Gastrocnemius medialis (tissue), 4 donors: ENCODE measurements at regions not wholly inside any gene's neighbourhood (a gene's known extent, or its start where the extent isn't known, plus 50 kb on each side); places are given as distances from the start of the nearest gene placed in this dataset.

Source experiments
- ATAC-seq, 2 donors: fragments of 150-250 bp; one replicate each; pipeline ENCODE4 v1.9.1; 2016
- DNase-seq, 2 donors: peaks; one replicate each; pipeline ENCODE4 v3.0.0-alpha.2; 2019
- H3K27ac ChIP-seq, 4 donors: fragments of 200-600 bp; sonication (generic); 1 replicate in 1 of 4; 2 replicates in 3 of 4; pipeline ENCODE4 v1.5.1; 2016 to 2018; ENCODE audit warnings: mild to moderate bottlenecking in 2 of 4, moderate library complexity in 1 of 4
- H3K27me3 ChIP-seq, 3 donors: fragments of 200-600 bp; sonication (generic) in 2 of 3; 1 replicate in 1 of 3; 2 replicates in 2 of 3; pipeline versions ENCODE4 v1.5.1 to v1.6.0; 2016 to 2019; ENCODE audit warnings: mild to moderate bottlenecking in 1 of 3, moderate library complexity in 1 of 3
- H3K36me3 ChIP-seq, 2 donors: fragments of 200-600 bp; sonication (generic) in 1 of 2; one replicate each; pipeline ENCODE4 v1.5.1; 2017 to 2018
- H3K4me1 ChIP-seq, 2 donors: fragments of 200-600 bp; sonication (generic) in 1 of 2; one replicate each; pipeline ENCODE4 v1.5.1; 2016 to 2017; ENCODE audit warnings: mild to moderate bottlenecking in 2 of 2
- H3K4me3 ChIP-seq, 4 donors: fragments of 200-600 bp; sonication (generic) in 3 of 4; 1 replicate in 1 of 4; 2 replicates in 3 of 4; pipeline ENCODE4 v1.5.1; 2016 to 2019; ENCODE audit warnings: mild to moderate bottlenecking in 2 of 4
- H3K9me3 ChIP-seq, 3 donors: fragments of 200-600 bp; sonication (generic) in 2 of 3; 1 replicate in 1 of 3; 2 replicates in 2 of 3; pipeline ENCODE4 v1.5.1; 2016 to 2019
- POLR2A ChIP-seq, 2 donors: fragments of 450-650 bp; IDR thresholded peaks; one replicate each; pipeline ENCODE4 v1.6.1; 2017; ENCODE audit warnings: antibody characterized with exemption in 2 of 2, mild to moderate bottlenecking in 2 of 2, moderate library complexity in 2 of 2
- in situ Hi-C, 4 donors: fragments of 200-750 bp; cut with MboI; loops; one replicate each; pipeline versions ENCODE4 v1.15.0 to v1.8.0; 2017; ENCODE audit warnings: low sequenced_read_pairs in 4 of 4
- intact Hi-C: fragments of 100-400 bp; cut with DNase I; formaldehyde crosslinking; loops from one replicate; pipeline ENCODE4 v1.15.1; 2023; ENCODE audit warnings: low total_unique reads
- TF ChIP-seq, protein P1 (sequence below), 5 experiments: fragments of 450-650 bp in 3 of 5; fragments of 200-600 bp in 2 of 5; sonication (generic) in 2 of 5; IDR thresholded peaks in 4 of 5; conservative IDR thresholded peaks in 1 of 5; 1 replicate in 4 of 5; 2 replicates in 1 of 5; pipeline ENCODE4 v1.5.1; 2016 to 2019; ENCODE audit warnings: antibody characterized with exemption in 5 of 5, mild to moderate bottlenecking in 3 of 5, moderate library complexity in 3 of 5

DNA sequence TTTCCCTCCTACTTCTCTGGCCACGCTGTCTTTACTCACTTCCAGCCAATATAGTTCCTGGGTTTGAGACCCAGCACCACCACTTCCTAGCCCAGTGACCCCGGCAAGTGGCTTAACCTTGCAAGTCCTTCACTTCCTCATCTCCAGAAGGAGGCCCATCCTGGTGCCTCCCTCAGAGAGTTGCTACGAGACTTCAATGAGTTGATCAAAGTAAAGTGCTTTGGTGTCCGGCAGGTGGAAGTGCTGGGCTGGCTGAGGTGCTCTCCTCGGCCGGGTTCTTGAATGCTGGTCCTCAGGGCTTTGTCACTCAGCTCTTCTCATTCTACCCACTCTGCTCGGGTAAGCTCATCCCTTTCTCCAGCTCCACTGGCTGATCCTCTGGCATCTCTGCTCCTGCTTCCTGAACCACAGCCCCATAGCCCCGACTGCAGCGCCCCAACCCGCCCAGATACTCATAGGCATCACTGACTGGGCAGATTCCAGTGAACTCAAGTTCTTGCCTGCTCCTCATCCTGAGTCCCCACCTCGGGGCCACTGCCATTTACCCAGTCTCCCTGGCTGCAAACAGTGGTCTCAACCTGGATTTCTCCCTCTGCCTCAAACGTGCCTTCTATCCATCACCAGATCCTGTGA lies 75.8 kb upstream of the WNT4 start:
- DNase-seq (no peak), ATAC-seq (no peak)
- Histone ChIP-seq H3K27ac (no peak overlapping the region), H3K36me3 (no peaks in the 10 kb centered on the region), H3K4me3 (no peak overlapping the region), H3K4me1 (no peaks in the 10 kb centered on the region), H3K27me3 (peaks cover 6 to 8% (median 8%) of the 10 kb centered on the region in 3 donors), H3K9me3 (no peaks in the 10 kb centered on the region)
- in situ Hi-C loops (no loop called here), intact Hi-C loops (no loop called here)
- TF ChIP-seq, protein P1, sequence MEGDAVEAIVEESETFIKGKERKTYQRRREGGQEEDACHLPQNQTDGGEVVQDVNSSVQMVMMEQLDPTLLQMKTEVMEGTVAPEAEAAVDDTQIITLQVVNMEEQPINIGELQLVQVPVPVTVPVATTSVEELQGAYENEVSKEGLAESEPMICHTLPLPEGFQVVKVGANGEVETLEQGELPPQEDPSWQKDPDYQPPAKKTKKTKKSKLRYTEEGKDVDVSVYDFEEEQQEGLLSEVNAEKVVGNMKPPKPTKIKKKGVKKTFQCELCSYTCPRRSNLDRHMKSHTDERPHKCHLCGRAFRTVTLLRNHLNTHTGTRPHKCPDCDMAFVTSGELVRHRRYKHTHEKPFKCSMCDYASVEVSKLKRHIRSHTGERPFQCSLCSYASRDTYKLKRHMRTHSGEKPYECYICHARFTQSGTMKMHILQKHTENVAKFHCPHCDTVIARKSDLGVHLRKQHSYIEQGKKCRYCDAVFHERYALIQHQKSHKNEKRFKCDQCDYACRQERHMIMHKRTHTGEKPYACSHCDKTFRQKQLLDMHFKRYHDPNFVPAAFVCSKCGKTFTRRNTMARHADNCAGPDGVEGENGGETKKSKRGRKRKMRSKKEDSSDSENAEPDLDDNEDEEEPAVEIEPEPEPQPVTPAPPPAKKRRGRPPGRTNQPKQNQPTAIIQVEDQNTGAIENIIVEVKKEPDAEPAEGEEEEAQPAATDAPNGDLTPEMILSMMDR (IDR thresholded peaks at IDR 0.05 in 4 of 5, conservative IDR thresholded peaks at IDR 0.05 in 1 of 5): no peak

DNA sequence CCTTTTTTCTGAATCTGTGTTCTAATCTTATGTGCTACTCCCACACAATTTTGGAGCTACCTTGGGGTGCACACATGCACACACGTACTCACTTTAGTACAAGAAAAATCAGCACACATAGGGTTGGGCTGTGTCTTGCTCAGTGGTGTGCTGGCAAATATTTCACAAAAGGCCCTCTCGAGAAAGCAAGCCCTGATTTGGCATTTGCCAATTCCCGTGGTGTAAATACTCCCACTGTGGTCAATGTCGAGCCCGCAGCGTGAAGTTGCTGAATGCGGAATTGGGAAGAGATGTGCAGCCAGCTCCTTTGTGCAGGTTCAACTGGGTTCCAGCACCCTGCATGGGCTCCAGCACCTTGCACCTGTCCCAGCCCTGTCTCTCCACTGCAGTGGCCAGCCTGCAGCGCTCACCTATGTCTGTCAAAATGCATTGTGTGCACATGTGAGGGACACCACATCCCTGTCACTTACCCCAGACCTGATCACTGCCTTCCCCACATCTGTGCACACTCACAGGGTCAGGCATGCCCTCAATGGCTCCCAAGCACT lies 78.4 kb upstream of the WNT4 start:
- peaks cover 6 to 14% (median 8%) of the 10 kb centered on the region in 3 donors for H3K27me3 ChIP-seq
- ATAC-seq: no peak
- in situ Hi-C loops: no loop called here
- H3K4me3 ChIP-seq: no peak overlapping the region
- intact Hi-C loops: no loop called here
- H3K36me3 ChIP-seq: no peaks in the 10 kb centered on the region
- no peak for TF ChIP-seq POLR2A (IDR thresholded peaks at IDR 0.05)
- TF ChIP-seq, protein P1 (IDR thresholded peaks at IDR 0.05 in 4 of 5, conservative IDR thresholded peaks at IDR 0.05 in 1 of 5): no peak
- H3K9me3 ChIP-seq: no peaks in the 10 kb centered on the region
- no peak for DNase-seq
- no peak overlapping the region for H3K27ac ChIP-seq
- no peaks in the 10 kb centered on the region for H3K4me1 ChIP-seq

DNA sequence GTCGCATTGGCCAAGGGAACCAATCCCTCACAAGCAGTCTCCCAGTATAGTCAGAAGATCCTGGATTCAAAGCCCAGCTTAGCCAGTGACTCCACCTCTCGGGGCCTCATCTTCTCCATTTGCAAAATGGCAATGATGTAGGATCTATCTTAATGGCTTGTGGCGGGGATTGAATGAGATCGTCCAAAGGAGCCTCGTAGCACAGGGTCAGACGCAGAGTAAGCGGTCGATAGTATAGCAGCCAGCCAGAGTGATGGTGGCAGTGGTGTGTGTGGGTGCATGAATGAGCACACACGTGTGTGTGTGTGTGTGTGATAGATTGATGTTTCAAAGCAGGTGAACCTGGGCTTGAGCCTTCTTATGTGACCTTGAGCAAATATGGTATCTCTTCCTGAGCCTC lies 79.8 kb upstream of the WNT4 start:
- Histone ChIP-seq H3K9me3 (no peaks in the 10 kb centered on the region), H3K27ac (no peak overlapping the region), H3K4me3 (no peak overlapping the region), H3K27me3 (peaks cover 6 to 14% (median 8%) of the 10 kb centered on the region in 3 donors), H3K4me1 (no peaks in the 10 kb centered on the region), H3K36me3 (no peaks in the 10 kb centered on the region)
- TF ChIP-seq, protein P1 (IDR thresholded peaks at IDR 0.05 in 4 of 5, conservative IDR thresholded peaks at IDR 0.05 in 1 of 5): no peak
- TF ChIP-seq POLR2A (IDR thresholded peaks at IDR 0.05): no peak
- ATAC-seq: no peak
- in situ Hi-C loops (no loop called here), intact Hi-C loops (no loop called here)
- no peak for DNase-seq

DNA sequence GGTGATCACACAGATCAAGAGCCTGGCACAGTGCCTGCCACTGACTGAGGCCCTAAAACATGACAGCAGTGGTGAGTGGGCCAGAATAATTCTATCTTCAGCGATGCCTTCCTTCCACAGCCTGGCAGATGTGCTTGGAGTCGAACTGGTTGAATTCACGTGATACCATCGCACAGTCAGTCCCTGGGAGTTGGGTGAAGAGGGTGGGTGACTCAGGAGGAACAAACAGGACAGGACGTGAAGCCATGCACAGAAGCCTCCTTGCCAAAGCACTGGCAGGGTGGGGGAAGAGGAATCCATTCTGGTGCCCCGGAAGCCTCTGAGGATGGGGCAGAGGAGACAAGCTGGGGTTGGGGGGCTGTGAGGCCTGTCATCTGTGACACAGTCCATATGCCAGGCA lies 80.3 kb upstream of the WNT4 start:
- Histone ChIP-seq H3K27me3 (peaks cover 6 to 14% (median 8%) of the 10 kb centered on the region in 3 donors), H3K9me3 (no peaks in the 10 kb centered on the region), H3K27ac (no peak overlapping the region), H3K36me3 (no peaks in the 10 kb centered on the region), H3K4me1 (no peaks in the 10 kb centered on the region), H3K4me3 (no peak overlapping the region)
- ATAC-seq (no peak), DNase-seq (no peak)
- in situ Hi-C loops: no loop called here
- TF ChIP-seq, protein P1 (IDR thresholded peaks at IDR 0.05 in 4 of 5, conservative IDR thresholded peaks at IDR 0.05 in 1 of 5): no peak
- TF ChIP-seq POLR2A (IDR thresholded peaks at IDR 0.05): no peak
- intact Hi-C loops: no loop called here

DNA sequence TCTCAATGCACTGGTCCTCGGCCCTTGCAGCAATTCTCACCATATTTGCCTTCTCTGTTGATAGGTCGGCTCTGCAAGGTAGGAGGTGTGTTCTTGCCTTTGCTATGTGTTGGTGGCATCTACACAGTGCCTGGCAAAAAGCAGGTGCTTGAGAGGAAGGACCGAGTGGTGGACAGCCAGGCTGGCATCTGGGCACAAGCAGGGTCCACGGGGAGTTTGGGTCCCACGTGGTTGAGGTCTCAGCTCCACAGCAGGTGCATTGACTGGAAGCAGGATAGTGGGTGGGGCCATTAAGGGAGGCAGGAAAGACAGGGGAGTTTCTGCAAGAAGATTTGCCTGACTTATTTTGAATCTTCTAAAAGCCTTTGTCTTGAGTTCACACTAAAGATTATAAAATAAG lies 81.2 kb upstream of the WNT4 start:
- Histone ChIP-seq H3K27me3 (peaks cover 6 to 14% (median 8%) of the 10 kb centered on the region in 3 donors), H3K4me1 (no peaks in the 10 kb centered on the region), H3K4me3 (no peak overlapping the region), H3K27ac (no peak overlapping the region), H3K9me3 (no peaks in the 10 kb centered on the region), H3K36me3 (no peaks in the 10 kb centered on the region)
- TF ChIP-seq, protein P1 (IDR thresholded peaks at IDR 0.05 in 4 of 5, conservative IDR thresholded peaks at IDR 0.05 in 1 of 5): no peak
- no peak for TF ChIP-seq POLR2A (IDR thresholded peaks at IDR 0.05)
- no peak for ATAC-seq
- DNase-seq: no peak
- in situ Hi-C loops (no loop called here), intact Hi-C loops (no loop called here)
